ENCODE measurements at regions not wholly inside any gene's neighbourhood (a gene's known extent, or its start where the extent isn't known, plus 50 kb on each side); places are given as distances from the start of the nearest gene placed in this dataset.
"Not testable (repeated sequence)": the region's sequence is repeated elsewhere in the genome, so short reads cannot be mapped to it uniquely, and the experiment has no call there.

- DNase-seq = no peak
Observed at GRCh38 chr21:23949493-23949892, 1657.8 kb downstream of the MRPL39 start.

GRCh38 chr21:23939369-23940065 lies 1667.8 kb downstream of the MRPL39 start:
- DNase-seq = no peak

- no peak for DNase-seq
Observed at GRCh38 chr21:23936991-23937390, 1670.3 kb downstream of the MRPL39 start.

- DNase-seq = no peak
Observed at GRCh38 chr21:23936224-23936623, 1671.1 kb downstream of the MRPL39 start.

GRCh38 chr21:23930565-23930964 lies 1676.7 kb downstream of the MRPL39 start:
- no peak for DNase-seq

- DNase-seq = not testable (repeated sequence)
Observed at GRCh38 chr21:23926430-23926829, 1680.9 kb downstream of the MRPL39 start.

- DNase-seq = no peak
Observed at GRCh38 chr21:23921670-23922418, 1685.4 kb downstream of the MRPL39 start.

- DNase-seq = no peak
Observed at GRCh38 chr21:23900727-23901126, 1706.6 kb downstream of the MRPL39 start.

- no peak for DNase-seq
Observed at GRCh38 chr21:23899561-23899960, 1707.7 kb downstream of the MRPL39 start.

GRCh38 chr21:23890652-23891051 lies 1716.6 kb downstream of the MRPL39 start:
- DNase-seq = no peak

GRCh38 chr21:23887725-23888306 lies 1719.5 kb downstream of the MRPL39 start:
- no peak for DNase-seq

GRCh38 chr21:23886828-23887724 lies 1720.2 kb downstream of the MRPL39 start:
- DNase-seq = no peak

- no peak for DNase-seq
Observed at GRCh38 chr21:23881783-23882182, 1725.5 kb downstream of the MRPL39 start.

GRCh38 chr21:23876925-23877558 lies 1730.2 kb downstream of the MRPL39 start:
- no peak for DNase-seq

- DNase-seq = no peak
Observed at GRCh38 chr21:23874271-23874670, 1733.0 kb downstream of the MRPL39 start.

- DNase-seq = no peak
Observed at GRCh38 chr21:23861911-23862504, 1745.3 kb downstream of the MRPL39 start.

GRCh38 chr21:23858878-23859277 lies 1748.4 kb downstream of the MRPL39 start:
- no peak for DNase-seq

- peak; percentile 47 for DNase-seq
Observed at GRCh38 chr21:23853796-23854379, 1753.4 kb downstream of the MRPL39 start.

GRCh38 chr21:23837564-23837963 lies 1769.7 kb downstream of the MRPL39 start:
- DNase-seq = no peak

GRCh38 chr21:23822760-23823159 lies 1784.5 kb downstream of the MRPL39 start:
- peak; percentile 87 for DNase-seq

- no peak for DNase-seq
Observed at GRCh38 chr21:23817337-23817736, 1789.9 kb downstream of the MRPL39 start.

GRCh38 chr21:23812485-23812884 lies 1794.8 kb downstream of the MRPL39 start:
- DNase-seq = no peak
